Middle frontal gyrus (tissue), 1 donor: ENCODE measurements at regions not wholly inside any gene's neighbourhood (a gene's known extent, or its start where the extent isn't known, plus 50 kb on each side); places are given as distances from the start of the nearest gene placed in this dataset.

Experiments
- DNase-seq: peaks from one replicate; pipeline ENCODE4 v3.0.0-alpha.2; 2015; ENCODE audit warnings: low spot score; ENCODE audit errors: extremely low spot score

DNA sequence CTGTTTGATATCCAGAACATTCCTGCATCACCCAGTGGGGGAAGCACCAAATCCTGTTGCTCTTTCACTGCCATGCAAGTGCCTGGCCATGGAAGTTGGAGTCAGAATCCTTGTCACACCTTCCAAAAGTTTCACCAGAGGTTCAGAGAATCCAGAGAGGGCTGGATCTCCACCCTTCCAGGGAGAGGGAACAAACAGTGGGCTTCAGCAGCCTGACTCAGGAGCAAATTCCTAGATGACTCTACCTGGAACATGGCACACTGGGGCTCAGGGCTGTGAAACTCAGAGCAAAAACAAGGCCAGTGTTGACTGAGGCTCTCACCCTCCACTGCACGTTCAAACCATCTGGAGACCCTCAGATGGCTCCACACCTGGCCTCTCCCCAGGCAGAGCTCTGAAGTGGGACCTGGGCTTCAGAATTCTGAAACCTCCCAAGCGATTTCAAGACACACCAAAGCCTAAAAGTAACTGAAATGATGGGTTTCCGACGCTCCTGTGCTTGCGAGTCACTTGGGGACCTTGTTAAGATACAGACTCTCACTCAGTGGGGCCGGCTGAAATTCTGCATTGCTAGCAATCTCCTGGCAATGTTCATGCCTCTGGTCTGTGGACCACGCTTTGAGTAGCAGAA lies 205.9 kb downstream of the AUH start:
- DNase-seq = no peak

DNA sequence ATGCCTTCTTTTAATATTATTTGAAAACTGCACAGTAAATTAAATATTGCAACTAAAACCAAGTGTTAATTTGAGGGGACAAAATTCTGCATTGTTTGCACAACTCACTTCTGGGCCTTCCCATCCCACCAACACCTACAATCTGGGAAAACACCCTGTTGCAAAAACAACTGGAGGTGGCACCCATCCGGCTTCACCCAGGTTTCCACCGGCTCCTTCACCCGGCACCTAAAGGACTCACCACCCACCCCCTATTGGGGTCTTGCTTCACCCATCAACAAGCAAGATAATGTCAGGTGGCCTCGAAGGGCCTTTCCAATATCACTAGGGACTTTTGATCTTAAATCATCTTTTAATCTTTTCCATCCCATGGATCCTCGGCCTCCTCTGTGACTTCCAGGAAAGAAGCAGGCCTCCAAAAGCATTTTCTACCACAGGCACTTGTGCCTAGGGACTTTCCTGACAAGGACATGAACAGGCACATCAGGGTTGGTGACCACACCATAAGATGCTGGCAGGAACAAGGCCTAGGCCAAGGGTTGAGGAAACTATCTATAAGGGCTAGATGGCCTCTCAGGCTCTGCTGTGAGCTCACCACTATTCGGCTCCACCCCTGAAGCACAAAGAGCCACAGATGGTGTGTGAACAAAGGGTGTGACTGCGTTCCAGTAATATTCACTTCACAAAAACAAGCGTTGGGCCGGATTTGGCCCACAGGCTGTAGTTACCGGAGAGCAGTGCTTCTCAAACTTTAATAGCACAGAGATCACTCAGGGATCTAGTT lies 205.1 kb downstream of the AUH start:
- DNase-seq = no peak

- no peak for DNase-seq
Observed at GRCh38 chr9:91157883-91158282, 203.8 kb downstream of the AUH start.

- no peak for DNase-seq
Observed at GRCh38 chr9:91158286-91158685, 203.4 kb downstream of the AUH start.

DNA sequence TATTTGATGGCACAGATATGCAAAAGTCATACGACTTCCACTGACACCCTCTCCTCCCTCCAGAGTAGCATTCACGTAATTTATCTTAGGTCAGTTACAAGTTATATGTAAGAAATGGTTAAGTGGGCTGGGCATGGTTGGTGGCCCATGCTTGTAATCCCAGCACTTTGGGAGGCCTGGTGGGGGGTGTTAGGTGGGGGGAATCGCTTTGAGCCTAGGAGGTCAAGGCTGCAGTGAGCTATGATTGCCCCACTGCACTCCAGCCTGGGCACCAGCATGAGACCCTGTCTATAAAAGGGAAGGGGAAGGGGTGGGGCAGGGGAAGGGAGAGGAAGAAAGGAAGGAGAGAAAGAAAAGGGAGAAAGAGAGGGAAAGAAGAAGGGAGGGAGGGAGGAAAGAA lies 202.8 kb downstream of the AUH start:
- no peak for DNase-seq

GRCh38 chr9:91159664-91160121 lies 202.0 kb downstream of the AUH start:
- DNase-seq = no peak

DNA sequence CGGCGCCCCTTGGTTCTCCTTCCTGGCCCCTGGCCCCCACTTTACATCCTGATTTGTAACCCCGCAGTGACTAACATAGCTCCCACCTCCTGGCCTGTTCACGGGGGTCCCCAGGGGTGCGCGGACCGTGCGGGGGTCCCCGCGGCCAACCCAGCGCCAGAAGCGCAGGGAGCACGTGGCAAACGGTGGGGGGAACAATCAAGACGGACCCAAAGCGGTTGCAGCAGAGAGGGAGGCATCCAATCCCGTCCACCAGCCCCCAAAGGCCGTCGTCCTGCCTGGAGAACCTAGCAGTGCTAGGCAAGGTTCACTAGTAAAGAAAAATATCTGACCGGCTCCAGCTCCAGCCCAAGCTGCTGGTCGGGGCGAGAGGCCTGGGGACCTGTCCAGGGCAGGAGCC lies 201.5 kb downstream of the AUH start:
- DNase-seq = no peak

DNA sequence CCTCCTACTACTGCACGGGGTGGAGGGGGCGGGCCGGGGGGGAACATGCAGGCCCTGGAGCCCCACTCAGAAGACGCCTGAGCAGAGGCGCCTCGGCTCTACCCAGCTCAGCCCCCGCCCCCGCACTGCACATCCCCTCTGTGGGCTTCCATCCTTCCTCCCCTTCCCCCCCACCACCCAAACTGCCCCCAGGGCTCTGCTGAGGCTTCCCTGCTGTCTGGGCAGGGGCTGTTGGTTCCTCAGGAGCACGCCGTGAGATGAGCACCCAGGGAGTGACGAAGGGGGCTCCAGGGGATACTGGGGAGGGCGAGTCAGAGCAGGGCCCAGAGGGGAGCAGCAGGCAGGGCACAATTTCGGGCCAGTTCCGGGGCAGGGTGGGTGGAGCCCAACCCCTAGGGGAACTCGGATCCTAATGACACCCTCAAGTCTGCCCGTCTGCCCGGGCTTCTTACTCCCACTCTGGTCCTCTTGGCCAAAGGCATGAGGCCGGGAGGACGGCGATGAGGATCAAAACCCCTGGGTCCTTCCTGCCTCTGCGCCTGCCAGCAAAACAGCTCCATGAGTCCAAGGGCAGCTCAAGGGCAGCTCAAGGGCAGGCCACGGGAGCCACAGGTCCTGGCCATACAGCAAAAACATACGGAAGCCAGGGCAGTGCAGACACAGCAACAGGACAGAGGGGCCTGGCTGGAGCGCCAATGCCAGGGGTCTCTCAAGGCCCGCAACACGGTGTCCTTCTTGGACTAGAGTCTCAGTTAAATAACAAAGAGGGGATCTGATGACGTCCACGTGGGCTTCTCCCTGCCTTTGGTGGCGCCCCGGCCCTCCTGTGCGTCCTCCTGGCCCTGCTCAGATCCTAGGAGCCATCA lies 200.9 kb downstream of the AUH start:
- no peak for DNase-seq

- no peak for DNase-seq
Observed at GRCh38 chr9:91161465-91162300, 200.0 kb downstream of the AUH start.

DNA sequence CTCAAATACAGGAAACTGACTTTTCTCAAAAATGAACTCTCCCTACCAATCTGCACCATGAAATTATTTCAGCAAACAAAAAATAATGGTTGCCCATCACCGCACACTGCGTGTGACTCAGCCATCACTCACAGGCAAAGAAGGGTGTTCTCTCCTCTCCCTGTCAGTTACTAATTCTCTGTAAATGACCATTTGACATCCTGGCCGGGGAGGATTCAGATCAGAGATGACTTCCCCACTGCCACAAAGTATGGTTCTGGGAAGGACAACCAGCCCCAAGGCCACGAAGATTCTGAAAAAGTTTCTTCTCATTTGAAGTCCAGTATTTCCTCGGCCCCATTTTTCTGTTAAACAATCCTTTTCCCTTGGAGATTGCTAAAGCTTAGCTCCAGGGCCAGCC lies 199.4 kb downstream of the AUH start:
- DNase-seq = no peak

GRCh38 chr9:91162784-91163443 lies 198.8 kb downstream of the AUH start:
- DNase-seq = no peak

- DNase-seq = no peak
Observed at GRCh38 chr9:91163444-91163772, 198.3 kb downstream of the AUH start.

- no peak for DNase-seq
Observed at GRCh38 chr9:91163773-91164471, 197.8 kb downstream of the AUH start.
